Left lung (tissue), 4 donors: ENCODE measurements at regions not wholly inside any gene's neighbourhood (a gene's known extent, or its start where the extent isn't known, plus 50 kb on each side); places are given as distances from the start of the nearest gene placed in this dataset.

Experiments used
- ATAC-seq: fragments of 200-7000 bp; cut with Tn5 transposase; one replicate; pipeline ENCODE4 v1.9.1; 2020; ENCODE audit warnings: moderate library complexity
- DNase-seq, 4 donors: peaks; one replicate each; pipeline ENCODE4 v3.0.0-alpha.2; 2013 to 2020
- H3K27ac ChIP-seq, 2 donors: fragments of 200-600 bp; sonication (generic) in 1 of 2; one replicate each; pipeline versions ENCODE4 v1.5.0 to v1.8.0; 2020 to 2021
- H3K27me3 ChIP-seq, 2 donors: fragments of 200-600 bp; sonication (generic) in 1 of 2; one replicate each; pipeline versions ENCODE4 v1.5.0 to v1.8.0; 2020 to 2021
- H3K36me3 ChIP-seq, 2 donors: fragments of 200-600 bp; sonication (generic) in 1 of 2; one replicate each; pipeline versions ENCODE4 v1.5.0 to v1.8.0; 2020 to 2021
- H3K4me1 ChIP-seq, 2 donors: fragments of 200-600 bp; one replicate each; pipeline ENCODE4 v1.8.0; 2021
- H3K4me3 ChIP-seq, 2 donors: fragments of 200-600 bp; sonication (generic) in 1 of 2; one replicate each; pipeline versions ENCODE4 v1.5.0 to v1.8.0; 2020 to 2021; ENCODE audit warnings: mild to moderate bottlenecking in 1 of 2
- H3K9me3 ChIP-seq, 2 donors: fragments of 200-600 bp; sonication (generic) in 1 of 2; one replicate each; pipeline versions ENCODE4 v1.5.0 to v1.8.0; 2020 to 2021
- CTCF ChIP-seq, 2 donors: fragments of 200-600 bp; sonication (generic) in 1 of 2; IDR thresholded peaks; one replicate each; pipeline versions ENCODE4 v1.5.0 to v1.8.0; 2021; ENCODE audit warnings: antibody characterized with exemption in 2 of 2
- intact Hi-C, 2 donors: fragments of 100-400 bp; cut with DNase I; formaldehyde crosslinking; loops; one replicate each; pipeline versions ENCODE4 v1.11.2 to v1.14.2; 2022
- donor health status: DM: no; HTN: yes; CAD: no.
- donor health status: DM: no; HTN: no; CAD: no.

GRCh38 chr5:103612545-103612944 is 50.0 kb upstream of the NUDT12 start:
- Histone ChIP-seq H3K4me3 (no peak overlapping the region), H3K4me1 (no peaks in the 10 kb centered on the region), H3K27me3 (no peaks in the 10 kb centered on the region), H3K9me3 (no peaks in the 10 kb centered on the region), H3K36me3 (no peaks in the 10 kb centered on the region), H3K27ac (no peak overlapping the region)
- intact Hi-C loops, result no loop called here
- no peak for ATAC-seq
- no peak for TF ChIP-seq CTCF (IDR thresholded peaks at IDR 0.05)
- no peak for DNase-seq
